SK-N-SH (cell line): ENCODE measurements at regions not wholly inside any gene's neighbourhood (a gene's known extent, or its start where the extent isn't known, plus 50 kb on each side); places are given as distances from the start of the nearest gene placed in this dataset.

Source experiments
- CTCF ChIA-PET: fragments of 300-600, 350-600 bp; formaldehyde crosslinking; extraction: SDS; loops from one replicate; lab custom pipeline; 2021; lab: Yijun Ruan, JAX
- POLR2A ChIA-PET: fragments of 350-600 bp; sonication (Branson Sonifier 250); formaldehyde crosslinking; extraction: SDS; loops from one replicate; lab custom pipeline; 2020; ENCODE audit warnings: antibody characterized with exemption, inconsistent platforms; lab: Yijun Ruan, JAX
- DNase-seq: peaks from one replicate; pipeline ENCODE4 v3.0.0; 2012
- H2AFZ ChIP-seq: fragments of 200-600 bp; sonication (generic); 2 replicates; pipeline ENCODE4 v1.8.1; 2016; ENCODE audit warnings: antibody characterized with exemption, mild to moderate bottlenecking, low read depth
- H3F3A ChIP-seq: fragments of 200-600 bp; sonication (generic); replicated peaks from 2 replicates; pipeline ENCODE3; 2016; ENCODE audit warnings: antibody characterized with exemption, mild to moderate bottlenecking; ENCODE audit not compliant: insufficient read depth
- H3K27ac ChIP-seq, 2 experiments: fragments of 200-500 bp in 1 of 2; fragments of 200-600 bp in 1 of 2; sonication (Bioruptor generic) in 1 of 2; sonication (generic), shearing (Covaris generic) in 1 of 2; 2 replicates each; pipeline versions ENCODE4 v1.5.1 to v1.6.1; 2014 to 2016; ENCODE audit warnings: low read depth in 2 of 2, inconsistent platforms in 1 of 2, low read length in 1 of 2, mild to moderate bottlenecking in 1 of 2, mixed read lengths in 1 of 2
- H3K27me3 ChIP-seq: fragments of 200-600 bp; sonication (generic), shearing (Covaris generic); 2 replicates; pipeline ENCODE4 v1.6.1; 2016; ENCODE audit warnings: mixed run types; ENCODE audit not compliant: insufficient read depth
- H3K36me3 ChIP-seq, 2 experiments: fragments of 200-500 bp in 1 of 2; fragments of 200-600 bp in 1 of 2; sonication (Bioruptor generic) in 1 of 2; sonication (generic) in 1 of 2; replicated peaks in 1 of 2; 2 replicates each; pipeline versions ENCODE3 to v1.5.1; 2014 to 2016; ENCODE audit warnings: low read length in 1 of 2, mild to moderate bottlenecking in 1 of 2; ENCODE audit not compliant: insufficient read depth in 2 of 2, control insufficient read depth in 1 of 2
- H3K4me1 ChIP-seq, 2 experiments: fragments of 200-500 bp in 1 of 2; fragments of 200-600 bp in 1 of 2; sonication (Bioruptor generic) in 1 of 2; sonication (generic), shearing (Covaris generic) in 1 of 2; 2 replicates each; pipeline versions ENCODE4 v1.5.1 to v1.6.1; 2014 to 2016; ENCODE audit warnings: low read depth in 1 of 2, low read length in 1 of 2, mixed run types in 1 of 2; ENCODE audit not compliant: insufficient read depth in 2 of 2, control insufficient read depth in 1 of 2
- H3K4me2 ChIP-seq: fragments of 200-600 bp; sonication (generic), shearing (Covaris generic); 2 replicates; pipeline ENCODE4 v1.6.1; 2017; ENCODE audit warnings: mixed run types
- H3K4me3 ChIP-seq, 2 experiments: fragments of 200-500 bp in 1 of 2; fragments of 200-600 bp in 1 of 2; sonication (Bioruptor generic) in 1 of 2; sonication (generic), shearing (Covaris generic) in 1 of 2; 2 replicates each; pipeline versions ENCODE4 v1.5.1 to v1.8.1; 2014 to 2016; ENCODE audit warnings: low read depth in 2 of 2, inconsistent platforms in 1 of 2, low read length in 1 of 2, mild to moderate bottlenecking in 1 of 2, mixed read lengths in 1 of 2, moderate library complexity in 1 of 2
- H3K79me2 ChIP-seq: fragments of 200-600 bp; sonication (generic); 2 replicates; pipeline ENCODE4 v1.8.1; 2017; ENCODE audit warnings: mild to moderate bottlenecking; ENCODE audit not compliant: insufficient read depth
- H3K9ac ChIP-seq: fragments of 200-600 bp; sonication (generic); 2 replicates; pipeline ENCODE4 v1.6.1; 2017; ENCODE audit warnings: mixed run types
- H3K9me2 ChIP-seq: fragments of 200-600 bp; sonication (generic); 2 replicates; pipeline ENCODE4 v1.6.1; 2017; ENCODE audit warnings: mixed run types
- H3K9me3 ChIP-seq: fragments of 200-600 bp; sonication (generic); 2 replicates; pipeline ENCODE4 v1.6.1; 2017; ENCODE audit warnings: mixed run types, mild to moderate bottlenecking, moderate library complexity
- H4K20me1 ChIP-seq: fragments of 200-600 bp; sonication (generic); 2 replicates; pipeline ENCODE4 v1.6.1; 2017; ENCODE audit warnings: mild to moderate bottlenecking, mixed run types; ENCODE audit not compliant: insufficient read depth
- CHD2 ChIP-seq: fragments of 150-350 bp; IDR thresholded peaks from 2 replicates; pipeline ENCODE4 v1.6.1; 2018; ENCODE audit warnings: low read length; ENCODE audit not compliant: partially characterized antibody
- ELF1 ChIP-seq: IDR thresholded peaks from 2 replicates; pipeline ENCODE4 v1.4.0; 2012
- FOSL2 ChIP-seq: IDR thresholded peaks from 2 replicates; pipeline ENCODE4 v1.4.0; 2012; ENCODE audit warnings: low read depth, mild to moderate bottlenecking, moderate library complexity, borderline replicate concordance
- FOXJ3 ChIP-seq: sonication (generic); formaldehyde crosslinking; IDR thresholded peaks from 2 replicates; pipeline ENCODE4 v1.5.1; 2020; ENCODE audit warnings: mild to moderate bottlenecking, missing genetic modification reagents
- FOXM1 ChIP-seq: IDR thresholded peaks from 2 replicates; pipeline ENCODE4 v1.4.0; 2012; ENCODE audit warnings: low read depth, mild to moderate bottlenecking
- GATA2 ChIP-seq: sonication (generic); formaldehyde crosslinking; IDR thresholded peaks from 2 replicates; pipeline ENCODE4 v1.5.0; 2020; ENCODE audit warnings: mild to moderate bottlenecking, missing genetic modification reagents
- MEF2A ChIP-seq: IDR thresholded peaks from 2 replicates; pipeline ENCODE4 v1.4.0; 2012; ENCODE audit warnings: low read depth, borderline replicate concordance
- NFIC ChIP-seq: IDR thresholded peaks from 2 replicates; pipeline ENCODE4 v1.4.0; 2012; ENCODE audit warnings: borderline replicate concordance
- NRF1 ChIP-seq: IDR thresholded peaks from 2 replicates; pipeline ENCODE4 v1.6.1; 2012; ENCODE audit warnings: low read depth, mild to moderate bottlenecking, low read length
- PBX3 ChIP-seq: IDR thresholded peaks from 2 replicates; pipeline ENCODE4; 2012
- RCOR1 ChIP-seq: fragments of 150-350 bp; IDR thresholded peaks from 2 replicates; pipeline ENCODE4 v1.6.1; 2017; ENCODE audit warnings: antibody characterized with exemption, low read length
- RFX5 ChIP-seq: IDR thresholded peaks from 2 replicates; pipeline ENCODE4 v1.6.1; 2012; ENCODE audit warnings: mild to moderate bottlenecking, improper control_type of control experiment, low read length
- SMC3 ChIP-seq: IDR thresholded peaks from 2 replicates; pipeline ENCODE4 v1.6.1; 2012; ENCODE audit warnings: low read depth, low read length, improper control_type of control experiment
- TAF1 ChIP-seq: IDR thresholded peaks from 2 replicates; pipeline ENCODE4 v1.6.1; 2012; ENCODE audit warnings: low read depth, mild to moderate bottlenecking, low read length, moderate library complexity, borderline replicate concordance
- TEAD4 ChIP-seq: IDR thresholded peaks from 2 replicates; pipeline ENCODE4 v1.4.0; 2012; ENCODE audit warnings: mild to moderate bottlenecking, borderline replicate concordance; ENCODE audit not compliant: insufficient read depth
- USF1 ChIP-seq: IDR thresholded peaks from 2 replicates; pipeline ENCODE4 v1.4.0; 2012; ENCODE audit warnings: low read depth, borderline replicate concordance
- YY1 ChIP-seq: IDR thresholded peaks from 2 replicates; pipeline ENCODE4 v1.4.0; 2012; ENCODE audit warnings: low read depth, mild to moderate bottlenecking
- WGBS: methylation state at CpG from one replicate; pipeline ENCODE4 v1.1.6; 2017; ENCODE audit warnings: low lambda C conversion rate; 5-methylcytosine and 5-hydroxymethylcytosine counted together

- ChIA-PET CTCF (no interaction called here), POLR2A (no interaction called here)
- H3K9me2 ChIP-seq = no peaks in the 10 kb centered on the region
- H3K9me3 ChIP-seq = no peaks in the 10 kb centered on the region
- no peak overlapping the region for H3K4me3 ChIP-seq
- no peak overlapping the region for H3K4me2 ChIP-seq
- H3K27ac ChIP-seq = no peak overlapping the region
- H3F3A ChIP-seq = no peaks in the 10 kb centered on the region
- no peaks in the 10 kb centered on the region for H3K4me1 ChIP-seq
- H3K9ac ChIP-seq = no peak overlapping the region
- no peak overlapping the region for H2AFZ ChIP-seq
- H3K79me2 ChIP-seq = no peaks in the 10 kb centered on the region
- no peak for DNase-seq
- WGBS = 11% methylated on average over 15 of the region's 19 CpGs
- H4K20me1 ChIP-seq = no peaks in the 10 kb centered on the region
- no peaks in the 10 kb centered on the region for H3K36me3 ChIP-seq
- TF ChIP-seq CHD2 = no peak
- TF ChIP-seq FOXM1 = no peak
- TF ChIP-seq TEAD4 = no peak
- TF ChIP-seq YY1 = no peak
- no peak for TF ChIP-seq MEF2A
- TF ChIP-seq RFX5 = no peak
- no peak for TF ChIP-seq SMC3
- no peak for TF ChIP-seq GATA2
- no peak for TF ChIP-seq ELF1
- no peak for TF ChIP-seq FOXJ3 (CRISPR knock-in tag)
- TF ChIP-seq NFIC = no peak
- TF ChIP-seq TAF1 = no peak
- no peak for TF ChIP-seq RCOR1
- TF ChIP-seq NRF1 = no peak
- TF ChIP-seq FOSL2 = no peak
- no peak for TF ChIP-seq PBX3
- TF ChIP-seq USF1 = no peak
- TF ChIP-seq, all 33 proteins: peak for 0
- H3K27me3 ChIP-seq = peaks cover 38% of the 10 kb centered on the region; the same call in 1 of the 2 replicates
These were observed 299.7 kb upstream of the FOXF1 start for GRCh38 chr16:86210403-86211193.

GRCh38 chr16:86211265-86211664, 299.1 kb upstream of the FOXF1 start:
- H4K20me1 ChIP-seq = no peaks in the 10 kb centered on the region
- TF ChIP-seq TEAD4 (no peak), SMC3 (no peak), CHD2 (no peak)
- H3F3A ChIP-seq = no peaks in the 10 kb centered on the region
- ChIA-PET POLR2A (no interaction called here), CTCF (no interaction called here)
- H3K9me2 ChIP-seq = no peaks in the 10 kb centered on the region
- peaks cover 44% of the 10 kb centered on the region; the same call in 1 of the 2 replicates for H3K27me3 ChIP-seq
- H3K4me2 ChIP-seq = no peak overlapping the region
- no peak overlapping the region for H3K9ac ChIP-seq
- H3K4me1 ChIP-seq = no peaks in the 10 kb centered on the region
- H3K4me3 ChIP-seq = no peak overlapping the region
- no peak for DNase-seq
- H3K9me3 ChIP-seq = no peaks in the 10 kb centered on the region
- no peak overlapping the region for H2AFZ ChIP-seq
- no peaks in the 10 kb centered on the region for H3K36me3 ChIP-seq
- no peak overlapping the region for H3K27ac ChIP-seq
- WGBS = 16% methylated on average over 4 of the region's 5 CpGs
- H3K79me2 ChIP-seq = no peaks in the 10 kb centered on the region
